H1 (cell line): ENCODE measurements at regions not wholly inside any gene's neighbourhood (a gene's known extent, or its start where the extent isn't known, plus 50 kb on each side); places are given as distances from the start of the nearest gene placed in this dataset.
A peak's percentile ranks its signal among the peaks of the same experiment; 100 is the strongest.

Experiments used
- CTCF ChIA-PET: fragments of 300-600 bp; sonication (Branson Sonifier 250); formaldehyde crosslinking; loops from one replicate; lab custom pipeline; 2021; ENCODE audit not compliant: partially characterized antibody; lab: Charles Lee
- POLR2A ChIA-PET: fragments of 300-600 bp; sonication (Branson Sonifier 250); formaldehyde crosslinking; loops from one replicate; lab custom pipeline; 2021; ENCODE audit warnings: inconsistent platforms; ENCODE audit not compliant: partially characterized antibody; lab: Charles Lee
- DNase-seq, 2 experiments: peaks; one replicate each; pipeline versions ENCODE4 v3.0.0 to v3.0.0-alpha.2; 2010 to 2022; ENCODE audit warnings: low spot score in 2 of 2, low read depth in 1 of 2, mixed read lengths in 1 of 2
- FAIRE-seq: peaks from 2 replicates; lab custom pipeline; 2011; peaks lifted over from hg19 to GRCh38; lab: Jason Lieb, UNC
- H2AFZ ChIP-seq: 2 replicates; pipeline ENCODE4 v1.8.1; 2012; ENCODE audit warnings: low read length, inconsistent platforms
- H2AK5ac ChIP-seq: 2 replicates; pipeline ENCODE4 v1.6.1; 2013; ENCODE audit warnings: low read depth, low read length
- H2BK120ac ChIP-seq: replicated peaks from 2 replicates; pipeline ENCODE3; 2013; ENCODE audit warnings: low read depth, low read length, inconsistent platforms
- H2BK12ac ChIP-seq: 2 replicates; pipeline ENCODE4 v1.6.1; 2013; ENCODE audit warnings: low read depth, low read length
- H2BK15ac ChIP-seq: 2 replicates; pipeline ENCODE4 v1.6.1; 2013; ENCODE audit warnings: low read length
- H2BK20ac ChIP-seq: 2 replicates; pipeline ENCODE4 v1.6.1; 2013; ENCODE audit warnings: low read length
- H2BK5ac ChIP-seq: 2 replicates; pipeline ENCODE4 v1.6.1; 2013; ENCODE audit warnings: low read depth, low read length
- H3K14ac ChIP-seq: 2 replicates; pipeline ENCODE4 v1.6.1; 2013; ENCODE audit warnings: inconsistent platforms; ENCODE audit not compliant: insufficient read length
- H3K18ac ChIP-seq: 2 replicates; pipeline ENCODE4 v1.6.1; 2013; ENCODE audit warnings: low read length; ENCODE audit errors: extremely low read depth
- H3K23ac ChIP-seq: 2 replicates; pipeline ENCODE4 v1.6.1; 2013; ENCODE audit warnings: inconsistent platforms; ENCODE audit not compliant: insufficient read length
- H3K23me2 ChIP-seq: 2 replicates; pipeline ENCODE4 v1.6.1; 2013; ENCODE audit warnings: low read depth, low read length
- H3K27ac ChIP-seq: 2 replicates; pipeline ENCODE4 v1.6.1; 2011; ENCODE audit warnings: low read depth, low read length, inconsistent platforms
- H3K27me3 ChIP-seq, 4 experiments: replicated peaks in 1 of 4; 1 replicate in 1 of 4; 2 replicates in 3 of 4; pipeline versions ENCODE4 v1.6.1 to v1.8.1; 2011 to 2013; ENCODE audit warnings: low read length in 3 of 4, mild to moderate bottlenecking in 3 of 4, inconsistent platforms in 2 of 4, mixed read lengths in 2 of 4, moderate library complexity in 1 of 4; ENCODE audit not compliant: control insufficient read depth in 3 of 4, insufficient read depth in 3 of 4; ENCODE audit errors: extremely low read depth in 1 of 4
- H3K36me3 ChIP-seq, 4 experiments: 2 replicates each; pipeline versions ENCODE4 v1.6.1 to v1.8.1; 2011 to 2013; ENCODE audit warnings: mild to moderate bottlenecking in 4 of 4, low read length in 3 of 4, moderate library complexity in 2 of 4, control low read depth in 1 of 4, inconsistent platforms in 1 of 4; ENCODE audit not compliant: insufficient read depth in 4 of 4, control insufficient read depth in 2 of 4
- H3K4ac ChIP-seq: replicated peaks from 2 replicates; pipeline ENCODE3; 2013; ENCODE audit warnings: low read length, low read depth, mixed read lengths, inconsistent platforms; ENCODE audit not compliant: insufficient read length
- H3K4me1 ChIP-seq, 4 experiments: replicated peaks in 1 of 4; 1 replicate in 1 of 4; 2 replicates in 3 of 4; pipeline versions ENCODE4 v1.6.1 to v1.8.1; 2011 to 2013; ENCODE audit warnings: low read length in 3 of 4, inconsistent platforms in 2 of 4, mixed read lengths in 1 of 4; ENCODE audit not compliant: insufficient read depth in 4 of 4, control insufficient read depth in 3 of 4
- H3K4me2 ChIP-seq, 2 experiments: 2 replicates each; pipeline versions ENCODE4 v1.6.1 to v1.8.1; 2011 to 2013; ENCODE audit warnings: low read depth in 2 of 2, low read length in 2 of 2, control low read depth in 1 of 2, inconsistent platforms in 1 of 2, mild to moderate bottlenecking in 1 of 2; ENCODE audit not compliant: insufficient read depth in 1 of 2
- H3K4me3 ChIP-seq, 4 experiments: fragments of 200-600, 300-600 bp in 1 of 4; sonication (generic), shearing (Covaris generic), sonication (Bioruptor Twin) in 1 of 4; 2 replicates each; pipeline versions ENCODE4 v1.5.1 to v1.8.1; 2011 to 2016; ENCODE audit warnings: low read length in 4 of 4, low read depth in 3 of 4, control low read depth in 2 of 4, inconsistent platforms in 2 of 4, mild to moderate bottlenecking in 2 of 4, mixed read lengths in 1 of 4, moderate library complexity in 1 of 4; ENCODE audit not compliant: insufficient read depth in 2 of 4; ENCODE audit errors: extremely low read depth in 1 of 4
- H3K56ac ChIP-seq: replicated peaks from 2 replicates; pipeline ENCODE3; 2013; ENCODE audit warnings: low read depth, mild to moderate bottlenecking, mixed read lengths, low read length, inconsistent platforms; ENCODE audit not compliant: insufficient read length
- H3K79me1 ChIP-seq: 2 replicates; pipeline ENCODE4 v1.6.1; 2013; ENCODE audit warnings: low read depth, low read length, control low read depth
- H3K79me2 ChIP-seq, 2 experiments: 2 replicates each; pipeline versions ENCODE4 v1.6.1 to v1.8.1; 2012 to 2013; ENCODE audit warnings: low read length in 2 of 2, mild to moderate bottlenecking in 2 of 2, inconsistent platforms in 1 of 2; ENCODE audit not compliant: insufficient read depth in 2 of 2, control insufficient read depth in 1 of 2
- H3K9ac ChIP-seq, 4 experiments: replicated peaks in 1 of 4; 1 replicate in 1 of 4; 2 replicates in 3 of 4; pipeline versions ENCODE4 v1.6.1 to v1.8.1; 2011 to 2013; ENCODE audit warnings: low read depth in 3 of 4, low read length in 3 of 4, control low read depth in 2 of 4, mild to moderate bottlenecking in 2 of 4, moderate library complexity in 2 of 4, inconsistent platforms in 1 of 4; ENCODE audit errors: extremely low read depth in 1 of 4
- H3K9me3 ChIP-seq, 2 experiments: 2 replicates each; pipeline versions ENCODE4 v1.6.1 to v1.8.1; 2012 to 2013; ENCODE audit warnings: mild to moderate bottlenecking in 2 of 2, moderate library complexity in 2 of 2, control low read depth in 1 of 2, inconsistent platforms in 1 of 2, low read depth in 1 of 2, low read length in 1 of 2, mixed read lengths in 1 of 2; ENCODE audit not compliant: insufficient read depth in 2 of 2
- H4K20me1 ChIP-seq, 2 experiments: replicated peaks in 1 of 2; 2 replicates each; pipeline versions ENCODE3 to v1.8.1; 2011 to 2013; ENCODE audit warnings: inconsistent platforms in 2 of 2, low read length in 2 of 2, mild to moderate bottlenecking in 1 of 2; ENCODE audit not compliant: insufficient read depth in 2 of 2, control insufficient read depth in 1 of 2
- H4K5ac ChIP-seq: 2 replicates; pipeline ENCODE4 v1.6.1; 2013; ENCODE audit warnings: low read length, low read depth, mixed read lengths, inconsistent platforms; ENCODE audit not compliant: insufficient read length
- H4K8ac ChIP-seq: 2 replicates; pipeline ENCODE4 v1.8.0; 2013; ENCODE audit warnings: mild to moderate bottlenecking, moderate library complexity, low read length, inconsistent platforms; ENCODE audit not compliant: insufficient read depth; ENCODE audit errors: extremely low read depth
- H4K91ac ChIP-seq: replicated peaks from 2 replicates; pipeline ENCODE3; 2013; ENCODE audit warnings: low read length, mixed read lengths, inconsistent platforms; ENCODE audit not compliant: insufficient read length
- ASH2L ChIP-seq: fragments of 200-600, 300-600 bp; sonication (generic); IDR thresholded peaks from one replicate; pipeline ENCODE4 v1.7.1; 2017; ENCODE audit warnings: low read length
- CBX5 ChIP-seq: fragments of 300-800, 300-1000 bp; sonication (generic); IDR thresholded peaks from 2 replicates; pipeline ENCODE4 v1.7.1; 2016; ENCODE audit warnings: antibody characterized with exemption, low read length, low read depth
- EZH2 ChIP-seq: fragments of 200-600 bp; sonication (generic); IDR thresholded peaks from 2 replicates; pipeline ENCODE4 v1.7.1; 2012; ENCODE audit warnings: low read depth, mild to moderate bottlenecking, moderate library complexity, low read length, inconsistent platforms; ENCODE audit not compliant: severe bottlenecking
- GTF2F1 ChIP-seq: IDR thresholded peaks from 2 replicates; pipeline ENCODE4 v1.6.1; 2012; ENCODE audit warnings: low read depth, low read length, improper control_type of control experiment, borderline replicate concordance
- HDAC6 ChIP-seq: IDR thresholded peaks from one replicate; pipeline ENCODE4 v1.7.1; 2012; ENCODE audit warnings: low read depth, mild to moderate bottlenecking, inconsistent platforms, low read length, moderate library complexity
- RAD21 ChIP-seq, 2 experiments: IDR thresholded peaks in 1 of 2; conservative IDR thresholded peaks in 1 of 2; 2 replicates each; pipeline ENCODE4 v1.6.1; 2011; ENCODE audit warnings: low read depth in 2 of 2, low read length in 2 of 2, improper control_type of control experiment in 1 of 2, inconsistent platforms in 1 of 2, mild to moderate bottlenecking in 1 of 2, moderate library complexity in 1 of 2
- WGBS, 2 experiments: shearing (Covaris generic) in 1 of 2; methylation state at CpG; one replicate each; pipeline versions ENCODE4 v1.1.6 to v1.1.7; 2013 to 2015; ENCODE audit warnings: low lambda C conversion rate in 2 of 2, mixed read lengths in 2 of 2, inconsistent platforms in 1 of 2, low coverage in 1 of 2, missing lambda C conversion rate in 1 of 2; ENCODE audit not compliant: insufficient replicate concordance in 2 of 2, insufficient coverage in 1 of 2, insufficient read length in 1 of 2; ENCODE audit errors: extremely low coverage in 1 of 2, missing lambda C conversion rate in 1 of 2; 5-methylcytosine and 5-hydroxymethylcytosine counted together
- TF ChIP-seq, protein P1 (sequence below): IDR thresholded peaks from 2 replicates; pipeline ENCODE4 v1.6.1; 2012; ENCODE audit warnings: inconsistent platforms
- TF ChIP-seq, protein P2 (sequence below): IDR thresholded peaks from 2 replicates; pipeline ENCODE4 v1.6.1; 2012; ENCODE audit warnings: low read length, inconsistent platforms

DNA sequence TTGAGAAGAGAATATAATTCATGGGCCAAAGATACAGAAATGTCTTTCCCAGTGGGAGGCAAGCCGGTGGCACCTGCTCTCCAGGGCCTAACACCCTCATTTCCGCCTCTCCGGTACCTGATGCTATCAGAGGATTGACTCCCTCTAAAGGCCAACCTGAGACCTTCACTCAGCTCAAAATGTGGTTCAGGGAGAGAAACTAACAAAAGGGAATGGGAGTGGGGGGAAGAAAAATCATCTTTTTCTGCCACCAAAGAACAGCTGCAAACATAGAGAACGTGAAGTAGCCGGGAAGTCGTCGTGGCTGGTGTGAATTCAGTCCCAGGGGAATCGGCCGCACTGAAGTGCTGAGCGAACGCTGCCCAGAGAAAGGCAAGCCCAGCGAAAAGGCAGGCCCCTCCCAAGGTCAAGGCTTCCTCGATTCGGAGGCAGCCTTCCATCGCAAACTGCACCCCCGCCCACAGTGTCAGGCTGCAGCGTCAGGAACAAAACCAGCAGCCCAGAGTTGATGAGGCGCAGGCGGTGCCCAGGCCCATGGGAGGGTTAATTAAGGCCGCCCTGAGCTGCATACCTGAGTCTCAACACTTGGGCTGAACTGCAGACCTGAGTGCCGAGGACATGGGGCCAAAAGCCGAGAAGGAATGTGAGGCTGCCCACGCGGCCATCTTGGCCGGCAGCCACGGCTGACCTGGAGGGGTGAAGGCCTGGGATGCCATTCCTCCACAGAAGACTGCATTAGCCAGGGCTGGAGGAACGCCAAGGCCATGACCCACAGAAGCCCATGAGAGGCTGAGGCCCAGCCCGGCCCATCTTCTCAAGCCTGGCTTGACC is 160.2 kb downstream of the PSMG1 start:
- 84% methylated on average over 28 of the region's 28 CpGs; no CpG with 5 or more reads in 1 of the 2 experiments for WGBS, 2 experiments
- TF ChIP-seq ASH2L (no peak), EZH2 (no peak), GTF2F1 (no peak), HDAC6 (no peak), CBX5 (no peak), RAD21 (IDR thresholded peaks at IDR 0.05 in 1 of 2, conservative IDR thresholded peaks at IDR 0.05 in 1 of 2; ENCODE audit: low read depth in 2 of 2, low read length in 2 of 2) (peak; percentile 37 to 69)
- TF ChIP-seq, protein P1, sequence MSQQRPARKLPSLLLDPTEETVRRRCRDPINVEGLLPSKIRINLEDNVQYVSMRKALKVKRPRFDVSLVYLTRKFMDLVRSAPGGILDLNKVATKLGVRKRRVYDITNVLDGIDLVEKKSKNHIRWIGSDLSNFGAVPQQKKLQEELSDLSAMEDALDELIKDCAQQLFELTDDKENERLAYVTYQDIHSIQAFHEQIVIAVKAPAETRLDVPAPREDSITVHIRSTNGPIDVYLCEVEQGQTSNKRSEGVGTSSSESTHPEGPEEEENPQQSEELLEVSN: no peak
- TF ChIP-seq, protein P2, sequence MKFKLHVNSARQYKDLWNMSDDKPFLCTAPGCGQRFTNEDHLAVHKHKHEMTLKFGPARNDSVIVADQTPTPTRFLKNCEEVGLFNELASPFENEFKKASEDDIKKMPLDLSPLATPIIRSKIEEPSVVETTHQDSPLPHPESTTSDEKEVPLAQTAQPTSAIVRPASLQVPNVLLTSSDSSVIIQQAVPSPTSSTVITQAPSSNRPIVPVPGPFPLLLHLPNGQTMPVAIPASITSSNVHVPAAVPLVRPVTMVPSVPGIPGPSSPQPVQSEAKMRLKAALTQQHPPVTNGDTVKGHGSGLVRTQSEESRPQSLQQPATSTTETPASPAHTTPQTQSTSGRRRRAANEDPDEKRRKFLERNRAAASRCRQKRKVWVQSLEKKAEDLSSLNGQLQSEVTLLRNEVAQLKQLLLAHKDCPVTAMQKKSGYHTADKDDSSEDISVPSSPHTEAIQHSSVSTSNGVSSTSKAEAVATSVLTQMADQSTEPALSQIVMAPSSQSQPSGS: no peak

More for the DNA sequence above, 160.2 kb downstream of the PSMG1 start:
- Histone ChIP-seq H3K4me3 (no peak overlapping the region), H2BK15ac (peak overlapping the region; percentile 97; the same call in 1 of the 2 replicates), H3K9me3 (peaks cover 4 to 10% of the 10 kb centered on the region in 2 experiments; a peak in 2 of 4 replicates), H2AK5ac (no peak overlapping the region), H3K36me3 (no peaks in the 10 kb centered on the region), H3K23me2 (no peaks in the 10 kb centered on the region), H3K18ac (peak overlapping the region; percentile 44), H2BK5ac (peak overlapping the region; percentile 84; the same call in 1 of the 2 replicates), H3K4ac (no peak overlapping the region), H3K27ac (no peak overlapping the region), H3K56ac (no peak overlapping the region), H3K9ac (no peak overlapping the region), H3K27me3 (no peaks in the 10 kb centered on the region), H3K4me1 (peaks cover 0 to 12% (median 7%) of the 10 kb centered on the region in 4 experiments; a peak in 5 of 7 replicates), H3K23ac (no peak overlapping the region), H3K79me1 (no peaks in the 10 kb centered on the region), H2BK20ac (0 out of 2 replicates have a peak overlapping the region, but pooled peaks have one; percentile 93), H2AFZ (peak overlapping the region; percentile 92), H3K79me2 (no peaks in the 10 kb centered on the region), H2BK120ac (no peak overlapping the region), H4K20me1 (no peaks in the 10 kb centered on the region), H4K91ac (peak overlapping the region; percentile 63), H4K5ac (no peak overlapping the region), H3K4me2 (no peak overlapping the region), H3K14ac (no peak overlapping the region), H2BK12ac (peak overlapping the region; percentile 94; the same call in 1 of the 2 replicates), H4K8ac (no peak overlapping the region)
- FAIRE-seq: peak; percentile 78
- CTCF ChIA-PET: interaction anchor here (0.7 to 3.1 kb wide), 21 partner anchors 11 to 217 kb away, joined by 3 to 23 read pairs (median 4); partner anchors contain the start of gene ETS2
- POLR2A ChIA-PET: interaction anchor here (1.0 kb wide), 1 partner anchor 72 kb away, joined by 3 read pairs; no protein-coding TSS in a partner anchor
- DNase-seq: no peak
